ENCODE measurements at regions not wholly inside any gene's neighbourhood (a gene's known extent, or its start where the extent isn't known, plus 50 kb on each side); places are given as distances from the start of the nearest gene placed in this dataset.

DNA sequence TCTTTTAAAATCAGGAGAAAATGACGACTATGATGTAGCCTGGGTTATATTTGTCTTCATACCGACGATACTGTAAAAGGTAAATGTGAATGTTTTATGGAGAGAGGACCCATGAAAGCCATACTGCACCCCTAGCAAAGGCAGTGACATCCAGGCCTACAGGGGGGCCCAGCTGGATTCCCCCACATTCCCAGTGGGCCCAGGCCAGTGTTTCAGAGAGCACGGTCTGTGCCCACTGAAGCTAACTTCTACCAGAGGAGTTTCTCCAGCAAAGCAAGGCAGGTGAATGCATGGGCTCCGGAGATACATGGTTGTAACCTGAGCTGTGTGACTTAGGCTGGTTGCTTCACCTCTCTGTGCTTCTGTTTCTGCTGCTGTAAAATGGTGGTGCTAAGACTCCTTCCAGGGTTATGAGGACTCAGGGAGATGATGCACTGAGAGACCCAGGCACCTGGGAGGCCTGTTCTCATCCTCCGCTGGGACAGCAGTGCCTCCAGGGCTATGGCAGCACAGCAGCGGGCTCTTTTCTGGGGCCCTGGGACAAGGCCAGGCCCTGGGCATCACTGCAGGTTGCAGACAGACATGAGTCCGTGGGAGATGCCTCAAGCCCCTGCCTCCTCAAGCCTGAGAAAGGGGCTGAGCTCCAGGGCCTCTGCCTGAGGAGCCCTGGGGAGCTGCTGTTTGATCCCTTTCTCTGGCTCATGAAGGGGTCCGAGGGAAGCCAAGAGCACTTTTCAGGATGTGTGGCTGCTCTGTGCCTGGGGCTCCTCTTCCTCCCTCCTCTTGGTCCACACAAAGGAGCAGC lies 73.7 kb downstream of the SERPINA3 start:
- H3K4me1 ChIP-seq = peaks cover 12% of the 10 kb centered on the region; the same call in 1 of the 3 replicates
- no peaks in the 10 kb centered on the region for H3K9me3 ChIP-seq
- peak; percentile 32 for TF ChIP-seq ZFP36 (IDR thresholded peaks at IDR 0.05; ENCODE audit: borderline replicate concordance, partially characterized antibody)
- TF ChIP-seq, protein P1, sequence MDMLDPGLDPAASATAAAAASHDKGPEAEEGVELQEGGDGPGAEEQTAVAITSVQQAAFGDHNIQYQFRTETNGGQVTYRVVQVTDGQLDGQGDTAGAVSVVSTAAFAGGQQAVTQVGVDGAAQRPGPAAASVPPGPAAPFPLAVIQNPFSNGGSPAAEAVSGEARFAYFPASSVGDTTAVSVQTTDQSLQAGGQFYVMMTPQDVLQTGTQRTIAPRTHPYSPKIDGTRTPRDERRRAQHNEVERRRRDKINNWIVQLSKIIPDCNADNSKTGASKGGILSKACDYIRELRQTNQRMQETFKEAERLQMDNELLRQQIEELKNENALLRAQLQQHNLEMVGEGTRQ (IDR thresholded peaks at IDR 0.05) = no peak
- no peak for ATAC-seq
- H3K4me2 ChIP-seq = no peak overlapping the region
- 75% methylated on average over 9 of the region's 9 CpGs for WGBS (ENCODE audit: missing lambda C conversion rate)
- no peak for DNase-seq (ENCODE audit: low read depth in 1 of 2, low spot score in 1 of 2)
- ChIA-PET POLR2A (interaction anchor here (0.9 kb wide), 1 partner anchor 87 kb away, joined by 3 read pairs; no protein-coding TSS in a partner anchor), CTCF (interaction anchor here (0.8 to 5.4 kb wide), 6 partner anchors 14 to 747 kb away, joined by 3 to 45 read pairs (median 8); no protein-coding TSS in a partner anchor)
- no peak overlapping the region for H3K27ac ChIP-seq
- H3K4me3 ChIP-seq = no peak overlapping the region
- no peak for FAIRE-seq

DNA sequence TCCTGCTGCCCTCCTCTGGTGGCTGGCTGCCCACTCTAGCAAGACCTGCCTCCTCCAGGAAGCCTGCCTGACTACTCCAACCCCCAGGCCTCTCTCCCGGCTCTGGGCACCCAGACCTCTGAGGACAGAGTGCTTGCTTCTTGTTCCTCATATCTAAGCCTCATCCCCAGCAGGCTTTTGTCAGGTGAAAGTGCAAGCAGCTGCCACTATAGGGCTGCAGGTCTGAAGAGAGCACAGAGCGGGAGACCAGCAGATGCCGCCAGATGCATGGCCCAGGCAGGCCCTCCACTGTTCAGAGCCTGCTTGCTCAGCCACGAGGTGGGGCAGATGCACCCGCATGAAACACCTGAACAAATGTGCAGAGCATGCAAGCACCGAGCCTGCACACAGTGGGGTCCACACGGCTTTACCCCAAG lies 73.0 kb downstream of the SERPINA3 start:
- ChIA-PET POLR2A (no interaction called here), CTCF (interaction anchor here (1.5 to 3.1 kb wide), 2 partner anchors 10 to 747 kb away, joined by 3 to 11 read pairs; no protein-coding TSS in a partner anchor)
- 57% methylated on average over 5 of the region's 7 CpGs for WGBS (ENCODE audit: missing lambda C conversion rate)
- TF ChIP-seq ZFP36 (IDR thresholded peaks at IDR 0.05; ENCODE audit: borderline replicate concordance, partially characterized antibody) (peak; percentile 67), RAD21 (conservative IDR thresholded peaks at IDR 0.05 in 1 of 2, IDR thresholded peaks at IDR 0.05 in 1 of 2) (peak in 1 of 2 experiments; percentile 18; a peak in 1 of 5 replicates), HEYL (CRISPR knock-in tag; IDR thresholded peaks at IDR 0.05) (no peak)
- no peak overlapping the region for H3K4me3 ChIP-seq
- H3K27ac ChIP-seq = no peak overlapping the region
- DNase-seq (ENCODE audit: low read depth in 1 of 2, low spot score in 1 of 2) (peak in 1 of 2 experiments; percentile 23), ATAC-seq (peak in 1 of 2 experiments; percentile 27; a peak in 1 of 6 replicates), FAIRE-seq (no peak)
- H3K4me1 ChIP-seq = peaks cover 12% of the 10 kb centered on the region; the same call in 1 of the 3 replicates
- H3K4me2 ChIP-seq = no peak overlapping the region
- no peaks in the 10 kb centered on the region for H3K9me3 ChIP-seq

DNA sequence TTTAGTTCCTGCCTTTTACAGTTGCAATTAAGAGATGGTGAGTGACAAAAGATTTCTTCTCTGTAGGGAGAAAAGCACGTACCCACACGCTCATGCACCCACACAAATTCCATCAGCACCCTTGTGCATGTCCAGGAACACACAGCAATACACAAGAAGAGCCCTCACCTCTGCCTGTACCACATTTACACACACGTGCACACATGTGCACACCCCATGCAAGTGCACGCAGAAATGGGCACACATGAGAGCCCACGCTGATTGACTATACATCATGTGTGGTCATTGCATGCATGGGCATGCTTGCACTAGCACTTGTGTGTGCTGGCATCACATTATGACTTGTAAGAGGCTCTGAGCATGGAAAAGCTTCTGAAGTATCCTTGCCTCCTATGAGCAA lies 70.5 kb downstream of the SERPINA3 start:
- CTCF ChIA-PET = interaction anchor here (0.5 to 2.2 kb wide), 7 partner anchors 10 to 313 kb away, joined by 3 to 9 read pairs (median 4); no protein-coding TSS in a partner anchor

DNA sequence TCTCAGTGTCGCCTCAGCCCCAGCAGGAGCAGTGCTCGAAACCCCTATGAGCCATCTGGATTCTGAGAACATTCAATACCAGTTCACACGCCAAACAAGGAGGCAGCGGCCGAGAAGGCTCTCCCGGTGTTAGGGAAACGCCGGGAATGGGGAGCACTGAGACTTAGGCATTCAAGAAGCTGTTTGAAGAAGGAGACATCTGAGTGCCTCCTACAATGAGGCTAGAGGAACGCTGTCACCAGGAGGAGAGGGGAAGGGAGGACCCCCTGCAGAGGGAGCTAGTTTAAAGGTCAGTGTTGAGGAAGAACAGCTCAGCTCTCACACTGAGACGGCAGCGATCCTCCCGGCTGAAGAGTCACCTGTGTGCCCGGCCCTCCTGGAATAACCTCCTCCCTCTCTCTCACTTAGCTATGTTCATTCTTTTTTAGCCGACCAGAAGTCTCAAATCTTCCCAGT lies 69.9 kb downstream of the SERPINA3 start:
- CTCF ChIA-PET = interaction anchor here (0.5 to 2.2 kb wide), 7 partner anchors 10 to 389 kb away, joined by 3 to 9 read pairs (median 4); partner anchors contain the start of gene SERPINA10
- no peak for FAIRE-seq
- 56% methylated on average over 14 of the region's 14 CpGs for WGBS (ENCODE audit: missing lambda C conversion rate)

More for the DNA sequence above, 70.5 kb downstream of the SERPINA3 start:
- Histone ChIP-seq H3K4me3 (no peak overlapping the region), H3K4me2 (no peak overlapping the region), H3K9me3 (no peaks in the 10 kb centered on the region), H3K4me1 (peaks cover 8% of the 10 kb centered on the region; the same call in 1 of the 3 replicates), H3K27ac (no peak overlapping the region; a peak in 1 of 6 replicates)
- ATAC-seq (no peak), FAIRE-seq (no peak), DNase-seq (ENCODE audit: low read depth in 1 of 2, low spot score in 1 of 2) (no peak)
- WGBS (ENCODE audit: missing lambda C conversion rate) = 75% methylated on average over 5 of the region's 5 CpGs
- POLR2A ChIA-PET = no interaction called here
- TF ChIP-seq CBX2 (IDR thresholded peaks at IDR 0.05; ENCODE audit: borderline replicate concordance, low read depth) = no peak
- no peak for TF ChIP-seq TP53 (CRISPR knock-in tag; IDR thresholded peaks at IDR 0.05)
- no peak for TF ChIP-seq FOSL2 (IDR thresholded peaks at IDR 0.05)
- TF ChIP-seq FOSL2 (CRISPR knock-in tag; IDR thresholded peaks at IDR 0.05) = no peak
- TF ChIP-seq, protein P2, sequence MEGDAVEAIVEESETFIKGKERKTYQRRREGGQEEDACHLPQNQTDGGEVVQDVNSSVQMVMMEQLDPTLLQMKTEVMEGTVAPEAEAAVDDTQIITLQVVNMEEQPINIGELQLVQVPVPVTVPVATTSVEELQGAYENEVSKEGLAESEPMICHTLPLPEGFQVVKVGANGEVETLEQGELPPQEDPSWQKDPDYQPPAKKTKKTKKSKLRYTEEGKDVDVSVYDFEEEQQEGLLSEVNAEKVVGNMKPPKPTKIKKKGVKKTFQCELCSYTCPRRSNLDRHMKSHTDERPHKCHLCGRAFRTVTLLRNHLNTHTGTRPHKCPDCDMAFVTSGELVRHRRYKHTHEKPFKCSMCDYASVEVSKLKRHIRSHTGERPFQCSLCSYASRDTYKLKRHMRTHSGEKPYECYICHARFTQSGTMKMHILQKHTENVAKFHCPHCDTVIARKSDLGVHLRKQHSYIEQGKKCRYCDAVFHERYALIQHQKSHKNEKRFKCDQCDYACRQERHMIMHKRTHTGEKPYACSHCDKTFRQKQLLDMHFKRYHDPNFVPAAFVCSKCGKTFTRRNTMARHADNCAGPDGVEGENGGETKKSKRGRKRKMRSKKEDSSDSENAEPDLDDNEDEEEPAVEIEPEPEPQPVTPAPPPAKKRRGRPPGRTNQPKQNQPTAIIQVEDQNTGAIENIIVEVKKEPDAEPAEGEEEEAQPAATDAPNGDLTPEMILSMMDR (IDR thresholded peaks at IDR 0.05) = no peak
- no peak for TF ChIP-seq CBX8 (IDR thresholded peaks at IDR 0.05)
- TF ChIP-seq RFX5 (IDR thresholded peaks at IDR 0.05) = no peak
- no peak for TF ChIP-seq JUNB (IDR thresholded peaks at IDR 0.05)
- no peak for TF ChIP-seq EP300 (IDR thresholded peaks at IDR 0.05)
- TF ChIP-seq, protein P3, sequence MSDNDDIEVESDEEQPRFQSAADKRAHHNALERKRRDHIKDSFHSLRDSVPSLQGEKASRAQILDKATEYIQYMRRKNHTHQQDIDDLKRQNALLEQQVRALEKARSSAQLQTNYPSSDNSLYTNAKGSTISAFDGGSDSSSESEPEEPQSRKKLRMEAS (IDR thresholded peaks at IDR 0.05) = no peak
- TF ChIP-seq PHF8 (IDR thresholded peaks at IDR 0.05; ENCODE audit: borderline replicate concordance, low read depth) = no peak

More for the DNA sequence above, 69.9 kb downstream of the SERPINA3 start:
- Histone ChIP-seq H3K4me2 (peak overlapping the region; percentile 7; the same call in 1 of the 3 replicates), H3K4me1 (peaks cover 8% of the 10 kb centered on the region; the same call in 1 of the 3 replicates), H3K9me3 (no peaks in the 10 kb centered on the region), H3K27ac (peak overlapping the region in 1 of 2 experiments; percentile 42; a peak in 3 of 6 replicates), H3K4me3 (no peak overlapping the region)
- ATAC-seq (peak in 1 of 2 experiments; percentile 9; a peak in 2 of 6 replicates), DNase-seq (ENCODE audit: low read depth in 1 of 2, low spot score in 1 of 2) (no peak)
- TF ChIP-seq HOXB5 (CRISPR knock-in tag; IDR thresholded peaks at IDR 0.05) (no peak), CHD4 (IDR thresholded peaks at IDR 0.05; ENCODE audit: borderline replicate concordance) (no peak), JUNB (IDR thresholded peaks at IDR 0.05) (no peak), GATA3 (IDR thresholded peaks at IDR 0.05; ENCODE audit: borderline replicate concordance) (no peak), ZC3H11A (IDR thresholded peaks at IDR 0.05) (no peak), RCOR1 (IDR thresholded peaks at IDR 0.05; ENCODE audit: low read depth, low read length) (no peak)
- TF ChIP-seq, protein P3 (IDR thresholded peaks at IDR 0.05) = no peak
- TF ChIP-seq, protein P4, sequence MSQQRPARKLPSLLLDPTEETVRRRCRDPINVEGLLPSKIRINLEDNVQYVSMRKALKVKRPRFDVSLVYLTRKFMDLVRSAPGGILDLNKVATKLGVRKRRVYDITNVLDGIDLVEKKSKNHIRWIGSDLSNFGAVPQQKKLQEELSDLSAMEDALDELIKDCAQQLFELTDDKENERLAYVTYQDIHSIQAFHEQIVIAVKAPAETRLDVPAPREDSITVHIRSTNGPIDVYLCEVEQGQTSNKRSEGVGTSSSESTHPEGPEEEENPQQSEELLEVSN (IDR thresholded peaks at IDR 0.05; ENCODE audit: borderline replicate concordance, low read depth) = no peak
- POLR2A ChIA-PET = no interaction called here
